Right atrium auricular region (tissue), 2 donors: ENCODE measurements at regions not wholly inside any gene's neighbourhood (a gene's known extent, or its start where the extent isn't known, plus 50 kb on each side); places are given as distances from the start of the nearest gene placed in this dataset.
"Not testable (repeated sequence)": the region's sequence is repeated elsewhere in the genome, so short reads cannot be mapped to it uniquely, and the experiment has no call there.

Experiments
- DNase-seq: peaks from one replicate; pipeline ENCODE4 v3.0.0-alpha.2; 2019; ENCODE audit warnings: low spot score
- H3K27ac ChIP-seq, 2 donors: fragments of 200-600 bp; sonication (generic); 1 replicate in 1 of 2; 2 replicates in 1 of 2; pipeline ENCODE4 v1.5.1; 2016 to 2019
- H3K27me3 ChIP-seq, 2 donors: fragments of 200-600 bp; sonication (generic); one replicate each; pipeline versions ENCODE4 v1.5.1 to v1.6.0; 2017 to 2019
- H3K36me3 ChIP-seq: fragments of 200-600 bp; sonication (generic); one replicate; pipeline ENCODE4 v1.5.1; 2016
- H3K4me1 ChIP-seq, 2 donors: fragments of 200-600 bp; sonication (generic); one replicate each; pipeline versions ENCODE4 v1.5.1 to v1.6.0; 2017 to 2019
- H3K4me3 ChIP-seq, 2 donors: fragments of 200-600 bp; sonication (generic); 1 replicate in 1 of 2; 2 replicates in 1 of 2; pipeline ENCODE4 v1.5.1; 2017 to 2019; ENCODE audit warnings: mild to moderate bottlenecking in 1 of 2, moderate library complexity in 1 of 2
- H3K9me3 ChIP-seq, 2 donors: fragments of 200-600 bp; sonication (generic); one replicate each; pipeline ENCODE4 v1.5.1; 2019
- CTCF ChIP-seq, 2 donors: fragments of 200-600 bp; sonication (generic); IDR thresholded peaks; one replicate each; pipeline ENCODE4 v1.5.1; 2019; ENCODE audit warnings: antibody characterized with exemption in 2 of 2

GRCh38 chr2:11877764-11878163, 131.3 kb downstream of the LPIN1 start:
- no peak for TF ChIP-seq CTCF (IDR thresholded peaks at IDR 0.05)
- Histone ChIP-seq H3K4me3 (no peak overlapping the region), H3K9me3 (no peaks in the 10 kb centered on the region), H3K27ac (no peak overlapping the region), H3K36me3 (no peaks in the 10 kb centered on the region), H3K27me3 (no peaks in the 10 kb centered on the region), H3K4me1 (no peaks in the 10 kb centered on the region)
- no peak for DNase-seq

- not testable (repeated sequence) for H3K4me1 ChIP-seq, DNase-seq, H3K4me3 ChIP-seq, H3K36me3 ChIP-seq, H3K27ac ChIP-seq, H3K27me3 ChIP-seq
- peaks cover 0 to 20% of the 10 kb centered on the region in 2 donors for H3K9me3 ChIP-seq
Observed at GRCh38 chr2:11885253-11885652, 138.8 kb downstream of the LPIN1 start.

- peak; percentile 44 for DNase-seq
- H3K4me3 ChIP-seq, H3K36me3 ChIP-seq, H3K4me1 ChIP-seq, H3K27ac ChIP-seq, H3K27me3 ChIP-seq: not testable (repeated sequence)
- H3K9me3 ChIP-seq: peaks cover 0 to 26% of the 10 kb centered on the region in 2 donors
Observed at GRCh38 chr2:11886899-11887298, 140.5 kb downstream of the LPIN1 start.

- DNase-seq: no peak
- no peak overlapping the region for H3K4me3 ChIP-seq
- H3K4me1 ChIP-seq: no peaks in the 10 kb centered on the region
- no peak for TF ChIP-seq CTCF (IDR thresholded peaks at IDR 0.05)
- no peaks in the 10 kb centered on the region for H3K36me3 ChIP-seq
- H3K9me3 ChIP-seq: peaks cover 0 to 26% of the 10 kb centered on the region in 2 donors
- no peak overlapping the region for H3K27ac ChIP-seq
- no peaks in the 10 kb centered on the region for H3K27me3 ChIP-seq
Observed at GRCh38 chr2:11889101-11889850, 142.8 kb downstream of the LPIN1 start.

GRCh38 chr2:11889854-11890253, 143.4 kb downstream of the LPIN1 start:
- H3K4me3 ChIP-seq: no peak overlapping the region
- no peak for DNase-seq
- no peaks in the 10 kb centered on the region for H3K4me1 ChIP-seq
- TF ChIP-seq CTCF (IDR thresholded peaks at IDR 0.05): no peak
- H3K27ac ChIP-seq: no peak overlapping the region
- peaks cover 0 to 26% of the 10 kb centered on the region in 2 donors for H3K9me3 ChIP-seq
- no peaks in the 10 kb centered on the region for H3K27me3 ChIP-seq
- no peaks in the 10 kb centered on the region for H3K36me3 ChIP-seq

GRCh38 chr2:11891028-11891427, 144.6 kb downstream of the LPIN1 start:
- no peak overlapping the region for H3K27ac ChIP-seq
- no peaks in the 10 kb centered on the region for H3K36me3 ChIP-seq
- no peak for TF ChIP-seq CTCF (IDR thresholded peaks at IDR 0.05)
- no peak overlapping the region for H3K4me3 ChIP-seq
- H3K4me1 ChIP-seq: no peaks in the 10 kb centered on the region
- peaks cover 0 to 26% of the 10 kb centered on the region in 2 donors for H3K9me3 ChIP-seq
- DNase-seq: no peak
- no peaks in the 10 kb centered on the region for H3K27me3 ChIP-seq
